ENCODE measurements at regions not wholly inside any gene's neighbourhood (a gene's known extent, or its start where the extent isn't known, plus 50 kb on each side); places are given as distances from the start of the nearest gene placed in this dataset.

- Mint-ChIP-seq H3K36me3 (ENCODE audit: low read depth) (no peaks in the 10 kb centered on the region), H3K4me1 (ENCODE audit: low read depth) (no peaks in the 10 kb centered on the region), H3K27ac (no peak overlapping the region), H3K9me3 (peaks cover 40% of the 10 kb centered on the region), H3K4me3 (no peak overlapping the region), H3K27me3 (ENCODE audit: insufficient read depth) (peaks cover 4% of the 10 kb centered on the region; the same call in 1 of the 2 replicates)
- no peak for DNase-seq
- TF ChIP-seq CTCF (IDR thresholded peaks at IDR 0.05): no peak
Observed at GRCh38 chr13:40306817-40307216, 359.6 kb downstream of the FOXO1 start.

- TF ChIP-seq CTCF (IDR thresholded peaks at IDR 0.05): no peak
- Mint-ChIP-seq H3K4me3 (no peak overlapping the region), H3K9me3 (peaks cover 28% of the 10 kb centered on the region)
Observed at GRCh38 chr13:40309881-40310280, 356.6 kb downstream of the FOXO1 start.

GRCh38 chr13:40311356-40312101, 354.9 kb downstream of the FOXO1 start:
- Mint-ChIP-seq H3K27ac (no peak overlapping the region), H3K4me1 (ENCODE audit: low read depth) (no peaks in the 10 kb centered on the region), H3K4me3 (no peak overlapping the region), H3K36me3 (ENCODE audit: low read depth) (no peaks in the 10 kb centered on the region), H3K27me3 (ENCODE audit: insufficient read depth) (peaks cover 2% of the 10 kb centered on the region; the same call in 1 of the 2 replicates), H3K9me3 (peaks cover 15% of the 10 kb centered on the region)
- DNase-seq: no peak
- TF ChIP-seq CTCF (IDR thresholded peaks at IDR 0.05): no peak

More at GRCh38 chr13:40309881-40310280, 356.6 kb downstream of the FOXO1 start:
- DNase-seq: no peak
- Mint-ChIP-seq H3K27ac (no peak overlapping the region), H3K36me3 (ENCODE audit: low read depth) (no peaks in the 10 kb centered on the region), H3K4me1 (ENCODE audit: low read depth) (no peaks in the 10 kb centered on the region), H3K27me3 (ENCODE audit: insufficient read depth) (peaks cover 2% of the 10 kb centered on the region; the same call in 1 of the 2 replicates)

GRCh38 chr13:40313269-40314200, 352.9 kb downstream of the FOXO1 start:
- H3K9me3 Mint-ChIP-seq: peaks cover 3% of the 10 kb centered on the region; the same call in 1 of the 2 replicates
- no peak for TF ChIP-seq CTCF (IDR thresholded peaks at IDR 0.05)
- no peaks in the 10 kb centered on the region; the same call in 1 of the 2 replicates for H3K27me3 Mint-ChIP-seq (ENCODE audit: insufficient read depth)
- H3K27ac Mint-ChIP-seq: no peak overlapping the region
- H3K36me3 Mint-ChIP-seq (ENCODE audit: low read depth): no peaks in the 10 kb centered on the region
- DNase-seq: no peak
- H3K4me1 Mint-ChIP-seq (ENCODE audit: low read depth): no peaks in the 10 kb centered on the region
- no peak overlapping the region for H3K4me3 Mint-ChIP-seq

GRCh38 chr13:40315416-40316064, 350.9 kb downstream of the FOXO1 start:
- TF ChIP-seq CTCF (IDR thresholded peaks at IDR 0.05): no peak
- no peak overlapping the region for H3K4me3 Mint-ChIP-seq
- H3K27ac Mint-ChIP-seq: no peak overlapping the region
- no peaks in the 10 kb centered on the region for H3K4me1 Mint-ChIP-seq (ENCODE audit: low read depth)
- peaks cover 1% of the 10 kb centered on the region; the same call in 1 of the 2 replicates for H3K27me3 Mint-ChIP-seq (ENCODE audit: insufficient read depth)
- no peaks in the 10 kb centered on the region for H3K36me3 Mint-ChIP-seq (ENCODE audit: low read depth)
- no peak for DNase-seq
- H3K9me3 Mint-ChIP-seq: peaks cover 3% of the 10 kb centered on the region; the same call in 1 of the 2 replicates

All from HFFc6 (cell line).